ENCODE measurements at regions not wholly inside any gene's neighbourhood (a gene's known extent, or its start where the extent isn't known, plus 50 kb on each side); places are given as distances from the start of the nearest gene placed in this dataset.

DNA sequence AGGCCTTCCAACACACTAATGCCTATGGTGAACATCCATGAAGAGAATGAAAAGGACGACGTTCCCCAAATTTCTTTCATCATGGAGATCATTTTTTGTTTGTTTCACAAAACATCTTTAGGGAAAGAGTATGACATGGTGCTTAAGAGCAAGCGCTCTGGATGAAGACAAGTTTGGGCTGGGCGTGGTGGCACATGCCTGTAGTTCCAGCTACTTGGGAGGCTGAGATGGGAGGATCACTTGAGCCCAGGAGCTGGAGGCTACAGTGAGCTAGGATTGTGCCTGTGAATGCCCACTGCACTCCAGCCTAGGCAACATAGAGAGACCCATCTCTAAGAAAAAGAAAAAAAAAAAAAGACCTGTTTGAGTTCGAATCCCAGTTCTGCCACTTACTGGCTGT is 253.1 kb downstream of the PTPRU start:
- no peaks in the 10 kb centered on the region for H3K79me2 ChIP-seq (ENCODE audit: insufficient read depth, low read length)
- no peak overlapping the region for H3K4me2 ChIP-seq (ENCODE audit: low read length)
- TF ChIP-seq, protein P1, sequence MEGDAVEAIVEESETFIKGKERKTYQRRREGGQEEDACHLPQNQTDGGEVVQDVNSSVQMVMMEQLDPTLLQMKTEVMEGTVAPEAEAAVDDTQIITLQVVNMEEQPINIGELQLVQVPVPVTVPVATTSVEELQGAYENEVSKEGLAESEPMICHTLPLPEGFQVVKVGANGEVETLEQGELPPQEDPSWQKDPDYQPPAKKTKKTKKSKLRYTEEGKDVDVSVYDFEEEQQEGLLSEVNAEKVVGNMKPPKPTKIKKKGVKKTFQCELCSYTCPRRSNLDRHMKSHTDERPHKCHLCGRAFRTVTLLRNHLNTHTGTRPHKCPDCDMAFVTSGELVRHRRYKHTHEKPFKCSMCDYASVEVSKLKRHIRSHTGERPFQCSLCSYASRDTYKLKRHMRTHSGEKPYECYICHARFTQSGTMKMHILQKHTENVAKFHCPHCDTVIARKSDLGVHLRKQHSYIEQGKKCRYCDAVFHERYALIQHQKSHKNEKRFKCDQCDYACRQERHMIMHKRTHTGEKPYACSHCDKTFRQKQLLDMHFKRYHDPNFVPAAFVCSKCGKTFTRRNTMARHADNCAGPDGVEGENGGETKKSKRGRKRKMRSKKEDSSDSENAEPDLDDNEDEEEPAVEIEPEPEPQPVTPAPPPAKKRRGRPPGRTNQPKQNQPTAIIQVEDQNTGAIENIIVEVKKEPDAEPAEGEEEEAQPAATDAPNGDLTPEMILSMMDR (IDR thresholded peaks at IDR 0.05; ENCODE audit: insufficient read depth, low read depth, low read length), result no peak
- no peak for TF ChIP-seq EZH2 (IDR thresholded peaks at IDR 0.05; ENCODE audit: insufficient read depth, low read length)
- Mint-ChIP-seq H3K9me3 (ENCODE audit: unreplicated experiment) (peaks cover 4% of the 10 kb centered on the region), H3K27me3 (ENCODE audit: low read depth, unreplicated experiment) (peaks cover 38% of the 10 kb centered on the region), H3K4me1 (ENCODE audit: low read depth, unreplicated experiment) (no peaks in the 10 kb centered on the region), H3K4me3 (ENCODE audit: unreplicated experiment) (no peak overlapping the region), H3K27ac (ENCODE audit: unreplicated experiment) (no peak overlapping the region), H3K36me3 (ENCODE audit: low read depth, unreplicated experiment) (no peaks in the 10 kb centered on the region)
- no peaks in the 10 kb centered on the region for H4K20me1 ChIP-seq (ENCODE audit: insufficient read depth, low read length)
- no peak overlapping the region for H3K9ac ChIP-seq (ENCODE audit: low read length)
- FAIRE-seq (no peak), DNase-seq (ENCODE audit: low read depth) (no peak)
- no peaks in the 10 kb centered on the region for H3K27me3 ChIP-seq (ENCODE audit: insufficient read depth, low read length)
- H2AFZ ChIP-seq (ENCODE audit: low read depth, low read length), result no peak overlapping the region
- H3K36me3 ChIP-seq (ENCODE audit: insufficient read depth, low read length), result no peaks in the 10 kb centered on the region
- H3K27ac ChIP-seq (ENCODE audit: low read depth, low read length), result no peak overlapping the region
- H3K9me3 ChIP-seq (ENCODE audit: insufficient read depth, low read depth, low read length), result no peaks in the 10 kb centered on the region
- no peaks in the 10 kb centered on the region for H3K4me1 ChIP-seq (ENCODE audit: insufficient read depth, low read length)
- no peak overlapping the region for H3K4me3 ChIP-seq (ENCODE audit: insufficient read depth, low read depth, low read length)

DNA sequence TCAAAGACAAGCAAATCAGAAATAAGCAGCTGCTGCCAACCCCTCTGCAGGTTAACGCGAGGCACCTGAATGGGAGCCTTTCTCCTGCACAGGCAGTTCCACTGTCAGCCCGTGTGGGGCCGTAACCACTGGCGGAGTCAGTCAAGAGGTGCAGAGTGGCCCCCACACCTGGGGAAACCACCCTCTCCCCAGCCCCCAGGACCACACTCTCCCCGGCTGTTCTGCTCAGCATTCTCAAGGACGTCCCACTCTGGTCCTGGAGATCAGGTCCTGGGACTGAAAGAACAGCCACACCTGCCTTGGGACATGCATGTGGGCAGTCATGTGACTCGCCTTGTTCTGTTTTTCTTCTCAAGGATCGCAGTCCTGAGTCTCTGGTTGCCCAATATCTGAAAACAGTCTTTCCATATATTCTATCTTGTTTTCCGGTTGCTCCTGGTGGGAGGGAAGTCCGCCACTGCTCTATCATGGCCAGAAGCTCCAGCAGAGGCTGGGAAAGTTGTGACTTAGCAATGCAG is 252.5 kb downstream of the PTPRU start:
- FAIRE-seq (no peak), DNase-seq (ENCODE audit: low read depth) (no peak)
- Histone ChIP-seq H2AFZ (ENCODE audit: low read depth, low read length) (no peak overlapping the region), H3K79me2 (ENCODE audit: insufficient read depth, low read length) (no peaks in the 10 kb centered on the region), H3K4me1 (ENCODE audit: insufficient read depth, low read length) (no peaks in the 10 kb centered on the region), H3K27ac (ENCODE audit: low read depth, low read length) (no peak overlapping the region), H3K27me3 (ENCODE audit: insufficient read depth, low read length) (no peaks in the 10 kb centered on the region), H4K20me1 (ENCODE audit: insufficient read depth, low read length) (no peaks in the 10 kb centered on the region), H3K4me2 (ENCODE audit: low read length) (no peak overlapping the region), H3K9ac (ENCODE audit: low read length) (no peak overlapping the region), H3K4me3 (ENCODE audit: insufficient read depth, low read depth, low read length) (no peak overlapping the region), H3K36me3 (ENCODE audit: insufficient read depth, low read length) (no peaks in the 10 kb centered on the region), H3K9me3 (ENCODE audit: insufficient read depth, low read depth, low read length) (no peaks in the 10 kb centered on the region)
- Mint-ChIP-seq H3K9me3 (ENCODE audit: unreplicated experiment) (peaks cover 4% of the 10 kb centered on the region), H3K36me3 (ENCODE audit: low read depth, unreplicated experiment) (no peaks in the 10 kb centered on the region), H3K27ac (ENCODE audit: unreplicated experiment) (no peak overlapping the region), H3K4me3 (ENCODE audit: unreplicated experiment) (no peak overlapping the region), H3K4me1 (ENCODE audit: low read depth, unreplicated experiment) (no peaks in the 10 kb centered on the region), H3K27me3 (ENCODE audit: low read depth, unreplicated experiment) (peaks cover 43% of the 10 kb centered on the region)
- no peak for TF ChIP-seq EZH2 (IDR thresholded peaks at IDR 0.05; ENCODE audit: insufficient read depth, low read length)
- TF ChIP-seq, protein P1 (IDR thresholded peaks at IDR 0.05; ENCODE audit: insufficient read depth, low read depth, low read length), result no peak

DNA sequence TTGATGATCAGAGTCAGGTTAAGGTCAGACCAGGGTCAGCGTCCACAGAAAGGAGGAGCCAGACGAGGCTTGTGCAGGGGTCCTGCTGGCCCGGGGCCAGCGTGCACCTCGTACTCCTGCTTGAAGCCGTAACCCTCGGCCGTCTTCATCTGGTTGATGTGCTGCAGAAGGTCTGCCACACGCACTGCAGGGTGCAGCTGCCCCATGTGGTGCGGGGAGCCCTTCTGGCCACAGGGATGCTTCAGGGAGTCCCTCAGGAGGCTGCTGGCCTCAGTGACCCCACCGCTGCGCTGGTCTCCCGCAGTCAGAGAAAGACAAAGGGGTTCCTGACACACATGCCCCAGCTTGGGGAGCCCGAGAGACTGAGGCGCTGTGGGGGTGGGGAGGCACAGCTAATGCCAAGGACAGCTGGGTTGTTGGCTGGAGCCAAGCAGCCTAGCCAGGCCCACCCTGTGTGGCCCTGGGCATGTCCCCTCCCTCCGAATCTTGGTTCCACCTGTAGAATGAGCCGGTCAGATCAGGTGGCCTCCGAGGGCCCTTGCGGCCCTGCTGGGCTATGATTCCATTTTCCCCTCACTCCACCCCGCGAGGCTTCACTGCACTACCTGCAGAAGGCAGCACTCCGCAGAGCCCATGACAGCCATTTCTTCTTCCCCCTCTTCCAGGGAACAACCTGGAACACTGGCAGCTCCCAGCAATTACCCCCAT is 251.9 kb downstream of the PTPRU start:
- Histone ChIP-seq H3K27ac (ENCODE audit: low read depth, low read length) (no peak overlapping the region), H4K20me1 (ENCODE audit: insufficient read depth, low read length) (no peaks in the 10 kb centered on the region), H3K9ac (ENCODE audit: low read length) (no peak overlapping the region), H3K4me3 (ENCODE audit: insufficient read depth, low read depth, low read length) (no peak overlapping the region), H3K9me3 (ENCODE audit: insufficient read depth, low read depth, low read length) (no peaks in the 10 kb centered on the region), H3K4me1 (ENCODE audit: insufficient read depth, low read length) (no peaks in the 10 kb centered on the region), H3K4me2 (ENCODE audit: low read length) (no peak overlapping the region), H3K36me3 (ENCODE audit: insufficient read depth, low read length) (no peaks in the 10 kb centered on the region), H3K79me2 (ENCODE audit: insufficient read depth, low read length) (no peaks in the 10 kb centered on the region), H3K27me3 (ENCODE audit: insufficient read depth, low read length) (peaks cover 1% of the 10 kb centered on the region), H2AFZ (ENCODE audit: low read depth, low read length) (no peak overlapping the region)
- H3K4me3 Mint-ChIP-seq (ENCODE audit: unreplicated experiment), result no peak overlapping the region
- no peaks in the 10 kb centered on the region for H3K4me1 Mint-ChIP-seq (ENCODE audit: low read depth, unreplicated experiment)
- TF ChIP-seq, protein P1 (IDR thresholded peaks at IDR 0.05; ENCODE audit: insufficient read depth, low read depth, low read length), result no peak
- no peaks in the 10 kb centered on the region for H3K36me3 Mint-ChIP-seq (ENCODE audit: low read depth, unreplicated experiment)
- H3K9me3 Mint-ChIP-seq (ENCODE audit: unreplicated experiment), result peaks cover 3% of the 10 kb centered on the region
- H3K27ac Mint-ChIP-seq (ENCODE audit: unreplicated experiment), result no peak overlapping the region
- FAIRE-seq, result no peak
- DNase-seq (ENCODE audit: low read depth), result no peak
- peaks cover 47% of the 10 kb centered on the region for H3K27me3 Mint-ChIP-seq (ENCODE audit: low read depth, unreplicated experiment)
